ENCODE measurements at regions not wholly inside any gene's neighbourhood (a gene's known extent, or its start where the extent isn't known, plus 50 kb on each side); places are given as distances from the start of the nearest gene placed in this dataset.

DNA sequence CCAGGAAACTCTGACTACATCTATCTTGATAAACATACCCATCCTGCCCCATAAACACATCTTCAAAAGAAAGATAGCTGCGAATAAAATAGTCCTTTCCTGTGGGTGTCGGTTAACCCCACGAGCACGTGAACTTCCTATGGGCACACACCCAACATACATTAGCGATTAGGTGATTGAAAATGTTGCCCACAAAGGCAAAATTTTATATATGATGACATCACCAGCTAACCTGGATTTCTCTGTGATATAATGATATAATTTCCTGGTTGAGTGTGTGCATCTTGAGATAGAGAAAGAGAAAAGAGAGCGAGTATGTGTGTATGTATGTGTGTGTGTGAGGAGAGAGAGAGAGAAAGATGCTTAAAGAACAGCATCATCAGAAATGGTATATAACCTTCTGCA, 296.1 kb downstream of the PTPRC start:
- TF ChIP-seq, protein P1, sequence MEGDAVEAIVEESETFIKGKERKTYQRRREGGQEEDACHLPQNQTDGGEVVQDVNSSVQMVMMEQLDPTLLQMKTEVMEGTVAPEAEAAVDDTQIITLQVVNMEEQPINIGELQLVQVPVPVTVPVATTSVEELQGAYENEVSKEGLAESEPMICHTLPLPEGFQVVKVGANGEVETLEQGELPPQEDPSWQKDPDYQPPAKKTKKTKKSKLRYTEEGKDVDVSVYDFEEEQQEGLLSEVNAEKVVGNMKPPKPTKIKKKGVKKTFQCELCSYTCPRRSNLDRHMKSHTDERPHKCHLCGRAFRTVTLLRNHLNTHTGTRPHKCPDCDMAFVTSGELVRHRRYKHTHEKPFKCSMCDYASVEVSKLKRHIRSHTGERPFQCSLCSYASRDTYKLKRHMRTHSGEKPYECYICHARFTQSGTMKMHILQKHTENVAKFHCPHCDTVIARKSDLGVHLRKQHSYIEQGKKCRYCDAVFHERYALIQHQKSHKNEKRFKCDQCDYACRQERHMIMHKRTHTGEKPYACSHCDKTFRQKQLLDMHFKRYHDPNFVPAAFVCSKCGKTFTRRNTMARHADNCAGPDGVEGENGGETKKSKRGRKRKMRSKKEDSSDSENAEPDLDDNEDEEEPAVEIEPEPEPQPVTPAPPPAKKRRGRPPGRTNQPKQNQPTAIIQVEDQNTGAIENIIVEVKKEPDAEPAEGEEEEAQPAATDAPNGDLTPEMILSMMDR (IDR thresholded peaks at IDR 0.05 in 4 of 5, conservative IDR thresholded peaks at IDR 0.05 in 1 of 5) = no peak
- TF ChIP-seq POLR2A (IDR thresholded peaks at IDR 0.05) = no peak

All from gastrocnemius medialis (tissue), 4 donors.